T-helper 17 cell (primary cell): ENCODE measurements at regions not wholly inside any gene's neighbourhood (a gene's known extent, or its start where the extent isn't known, plus 50 kb on each side); places are given as distances from the start of the nearest gene placed in this dataset.

ENCODE experiments used
- ATAC-seq: fragments of 150-1000 bp; cut with Tn5 transposase; 2 replicates; pipeline ENCODE4 v1.10.0; 2021; ENCODE audit warnings: mild to moderate bottlenecking, moderate library complexity
- DNase-seq, 3 donors: peaks; one replicate each; pipeline versions ENCODE4 v3.0.0 to v3.0.0-alpha.2; 2020 to 2021
- H3K9me3 ChIP-seq: one replicate; pipeline ENCODE4 v1.7.0; 2013; ENCODE audit warnings: low read length, mild to moderate bottlenecking; ENCODE audit not compliant: control insufficient read depth, poor library complexity, severe bottlenecking
- H3K27ac Mint-ChIP-seq: one replicate; pipeline ENCODE4 v1.8.0; 2022; ENCODE audit warnings: mild to moderate bottlenecking, moderate library complexity, mixed read lengths
- H3K27me3 Mint-ChIP-seq: one replicate; pipeline ENCODE4 v1.8.0; 2022; ENCODE audit warnings: mixed read lengths
- H3K36me3 Mint-ChIP-seq: one replicate; pipeline ENCODE4 v1.8.0; 2022; ENCODE audit warnings: low read depth, mixed read lengths
- H3K4me1 Mint-ChIP-seq: one replicate; pipeline ENCODE4 v1.8.0; 2022; ENCODE audit warnings: mild to moderate bottlenecking, mixed read lengths
- H3K4me3 Mint-ChIP-seq: one replicate; pipeline ENCODE4 v1.8.0; 2022; ENCODE audit warnings: mild to moderate bottlenecking, moderate library complexity, mixed read lengths

GRCh38 chr20:22410556-22411130 lies 173.7 kb downstream of the FOXA2 start:
- ATAC-seq (no peak), DNase-seq (no peak)
- H3K4me1 Mint-ChIP-seq: no peaks in the 10 kb centered on the region
- no peak overlapping the region for H3K27ac Mint-ChIP-seq
- H3K27me3 Mint-ChIP-seq: no peaks in the 10 kb centered on the region
- H3K9me3 ChIP-seq: no peaks in the 10 kb centered on the region
- no peak overlapping the region for H3K4me3 Mint-ChIP-seq
- H3K36me3 Mint-ChIP-seq: no peaks in the 10 kb centered on the region

- DNase-seq (no peak), ATAC-seq (no peak)
- no peaks in the 10 kb centered on the region for H3K36me3 Mint-ChIP-seq
- H3K4me3 Mint-ChIP-seq: no peak overlapping the region
- no peaks in the 10 kb centered on the region for H3K4me1 Mint-ChIP-seq
- H3K27me3 Mint-ChIP-seq: no peaks in the 10 kb centered on the region
- H3K27ac Mint-ChIP-seq: no peak overlapping the region
- no peaks in the 10 kb centered on the region for H3K9me3 ChIP-seq
These were observed 175.6 kb downstream of the FOXA2 start for GRCh38 chr20:22408521-22409402.

- ATAC-seq (no peak), DNase-seq (no peak)
- H3K9me3 ChIP-seq: no peaks in the 10 kb centered on the region
- H3K4me3 Mint-ChIP-seq: no peak overlapping the region
- no peak overlapping the region for H3K27ac Mint-ChIP-seq
- no peaks in the 10 kb centered on the region for H3K36me3 Mint-ChIP-seq
- no peaks in the 10 kb centered on the region for H3K4me1 Mint-ChIP-seq
- no peaks in the 10 kb centered on the region for H3K27me3 Mint-ChIP-seq
These were observed 176.9 kb downstream of the FOXA2 start for GRCh38 chr20:22407237-22408193.

- H3K9me3 ChIP-seq: no peaks in the 10 kb centered on the region
- Mint-ChIP-seq H3K4me1 (no peaks in the 10 kb centered on the region), H3K36me3 (no peaks in the 10 kb centered on the region), H3K27ac (no peak overlapping the region), H3K27me3 (no peaks in the 10 kb centered on the region), H3K4me3 (no peak overlapping the region)
- DNase-seq (no peak), ATAC-seq (no peak)
These were observed 179.8 kb downstream of the FOXA2 start for GRCh38 chr20:22404419-22405170.

GRCh38 chr20:22403632-22404361 lies 180.6 kb downstream of the FOXA2 start:
- Mint-ChIP-seq H3K27ac (no peak overlapping the region), H3K4me1 (no peaks in the 10 kb centered on the region), H3K27me3 (no peaks in the 10 kb centered on the region), H3K4me3 (no peak overlapping the region), H3K36me3 (no peaks in the 10 kb centered on the region)
- no peak for DNase-seq
- H3K9me3 ChIP-seq: no peaks in the 10 kb centered on the region
- ATAC-seq: no peak

GRCh38 chr20:22403022-22403631 lies 181.2 kb downstream of the FOXA2 start:
- Mint-ChIP-seq H3K36me3 (no peaks in the 10 kb centered on the region), H3K4me1 (no peaks in the 10 kb centered on the region), H3K27me3 (no peaks in the 10 kb centered on the region), H3K4me3 (no peak overlapping the region), H3K27ac (no peak overlapping the region)
- ATAC-seq (no peak), DNase-seq (no peak)
- no peaks in the 10 kb centered on the region for H3K9me3 ChIP-seq

- no peak overlapping the region for H3K4me3 Mint-ChIP-seq
- no peak overlapping the region for H3K27ac Mint-ChIP-seq
- DNase-seq: no peak
- ATAC-seq: no peak
- no peaks in the 10 kb centered on the region for H3K9me3 ChIP-seq
- no peaks in the 10 kb centered on the region for H3K4me1 Mint-ChIP-seq
- H3K27me3 Mint-ChIP-seq: no peaks in the 10 kb centered on the region
- H3K36me3 Mint-ChIP-seq: no peaks in the 10 kb centered on the region
These were observed 181.8 kb downstream of the FOXA2 start for GRCh38 chr20:22402550-22402949.

GRCh38 chr20:22400440-22400839 lies 183.9 kb downstream of the FOXA2 start:
- DNase-seq: no peak
- Mint-ChIP-seq H3K4me3 (no peak overlapping the region), H3K36me3 (no peaks in the 10 kb centered on the region), H3K4me1 (no peaks in the 10 kb centered on the region), H3K27me3 (no peaks in the 10 kb centered on the region), H3K27ac (no peak overlapping the region)
- no peak for ATAC-seq
- H3K9me3 ChIP-seq: no peaks in the 10 kb centered on the region

GRCh38 chr20:22394583-22394982 lies 189.8 kb downstream of the FOXA2 start:
- H3K4me1 Mint-ChIP-seq: no peaks in the 10 kb centered on the region
- no peak overlapping the region for H3K4me3 Mint-ChIP-seq
- H3K9me3 ChIP-seq: no peaks in the 10 kb centered on the region
- DNase-seq: no peak
- no peak for ATAC-seq
- no peaks in the 10 kb centered on the region for H3K36me3 Mint-ChIP-seq
- no peak overlapping the region for H3K27ac Mint-ChIP-seq
- H3K27me3 Mint-ChIP-seq: no peaks in the 10 kb centered on the region

- no peak for DNase-seq
- no peaks in the 10 kb centered on the region for H3K4me1 Mint-ChIP-seq
- H3K36me3 Mint-ChIP-seq: no peaks in the 10 kb centered on the region
- no peaks in the 10 kb centered on the region for H3K9me3 ChIP-seq
- H3K4me3 Mint-ChIP-seq: no peak overlapping the region
- no peaks in the 10 kb centered on the region for H3K27me3 Mint-ChIP-seq
- H3K27ac Mint-ChIP-seq: no peak overlapping the region
- ATAC-seq: no peak
These were observed 193.8 kb downstream of the FOXA2 start for GRCh38 chr20:22390543-22390903.

- no peaks in the 10 kb centered on the region for H3K27me3 Mint-ChIP-seq
These were observed 194.4 kb downstream of the FOXA2 start for GRCh38 chr20:22389836-22390542.

More at GRCh38 chr20:22389836-22390542, 194.4 kb downstream of the FOXA2 start:
- Mint-ChIP-seq H3K36me3 (no peaks in the 10 kb centered on the region), H3K4me1 (no peaks in the 10 kb centered on the region), H3K27ac (no peak overlapping the region), H3K4me3 (no peak overlapping the region)
- no peak for ATAC-seq
- H3K9me3 ChIP-seq: no peaks in the 10 kb centered on the region
- DNase-seq: no peak
